HG03103 (cell line): ENCODE measurements at regions not wholly inside any gene's neighbourhood (a gene's known extent, or its start where the extent isn't known, plus 50 kb on each side); places are given as distances from the start of the nearest gene placed in this dataset.
"Not testable (repeated sequence)": the region's sequence is repeated elsewhere in the genome, so short reads cannot be mapped to it uniquely, and the experiment has no call there.

ENCODE experiments used
- ATAC-seq: cut with Tn5 transposase; IDR thresholded peaks from one replicate; pipeline ENCODE4 v1.9.1; 2021; ENCODE audit warnings: low read depth; ENCODE audit not compliant: unreplicated experiment

DNA sequence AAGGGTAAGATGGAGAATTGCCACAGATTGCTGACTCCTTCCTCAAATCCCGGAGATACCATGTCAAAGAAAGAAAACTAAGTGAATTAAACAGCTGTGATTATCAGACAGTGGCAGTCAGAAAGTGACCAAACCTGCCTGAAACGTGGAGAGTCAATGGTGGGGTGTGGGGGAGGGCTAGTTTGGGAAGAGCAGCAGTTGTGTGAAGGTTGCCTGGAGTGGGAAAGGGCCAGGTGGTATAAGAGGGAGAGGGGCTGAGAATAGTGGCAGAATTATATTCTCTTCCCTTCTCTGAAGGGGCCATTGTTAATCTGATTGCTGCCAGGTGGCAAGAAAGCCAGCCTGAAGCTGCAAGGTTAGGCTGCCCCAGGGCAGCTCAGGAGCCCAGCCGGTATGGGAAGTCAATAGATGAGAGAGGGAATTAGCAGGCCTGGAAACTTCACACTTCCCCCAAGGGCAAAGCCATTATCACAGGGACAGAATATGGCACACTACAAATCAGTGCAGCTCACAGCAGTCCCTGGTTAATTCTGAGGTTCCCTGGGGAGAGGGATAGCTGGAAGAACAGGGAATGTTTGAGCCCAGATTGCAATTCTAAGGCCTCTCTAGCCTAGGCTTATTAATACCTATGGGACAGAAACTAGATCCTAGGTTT is 83.9 kb upstream of the ITGB1 start:
- ATAC-seq = no peak

GRCh38 chr10:33040436-33040835 is 82.4 kb upstream of the ITGB1 start:
- no peak for ATAC-seq

DNA sequence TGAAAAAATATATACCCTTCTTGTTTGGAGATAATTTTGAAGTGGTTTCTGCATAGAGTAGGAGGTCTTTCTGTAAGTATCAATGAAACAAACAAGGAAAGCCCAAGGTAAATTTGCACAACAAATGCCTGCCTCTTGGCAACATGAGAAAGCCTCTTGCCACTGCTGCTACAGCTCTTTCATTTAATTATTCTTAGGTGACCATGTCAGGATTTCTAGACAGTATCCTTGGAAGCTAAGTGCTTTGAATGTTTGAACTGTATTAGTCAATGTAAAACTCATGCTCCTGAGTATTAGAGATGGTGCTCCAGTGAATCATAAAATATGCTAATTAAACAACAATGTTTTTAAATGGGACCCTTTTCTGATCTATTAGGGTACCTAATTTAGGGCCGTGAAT is 81.2 kb upstream of the ITGB1 start:
- no peak for ATAC-seq

DNA sequence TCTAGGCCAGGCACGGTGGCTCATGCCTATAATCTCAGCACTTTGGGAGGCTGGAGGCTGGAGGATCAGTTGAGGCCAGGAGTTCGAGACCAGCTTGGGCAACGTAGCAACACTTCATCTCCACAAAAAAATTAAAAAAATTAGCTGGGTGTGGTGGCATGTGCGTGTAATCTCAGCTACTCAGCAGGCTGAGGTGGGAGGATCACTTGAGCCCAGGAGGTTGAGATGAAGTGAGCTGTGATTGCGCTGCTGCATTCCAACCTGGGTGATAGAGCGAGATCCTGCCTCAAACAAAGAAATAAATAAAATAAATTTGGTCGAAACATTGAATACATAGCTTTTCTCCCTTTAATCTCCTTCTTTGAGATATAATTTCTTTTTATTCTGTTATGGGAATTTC is 80.6 kb upstream of the ITGB1 start:
- ATAC-seq = no peak

DNA sequence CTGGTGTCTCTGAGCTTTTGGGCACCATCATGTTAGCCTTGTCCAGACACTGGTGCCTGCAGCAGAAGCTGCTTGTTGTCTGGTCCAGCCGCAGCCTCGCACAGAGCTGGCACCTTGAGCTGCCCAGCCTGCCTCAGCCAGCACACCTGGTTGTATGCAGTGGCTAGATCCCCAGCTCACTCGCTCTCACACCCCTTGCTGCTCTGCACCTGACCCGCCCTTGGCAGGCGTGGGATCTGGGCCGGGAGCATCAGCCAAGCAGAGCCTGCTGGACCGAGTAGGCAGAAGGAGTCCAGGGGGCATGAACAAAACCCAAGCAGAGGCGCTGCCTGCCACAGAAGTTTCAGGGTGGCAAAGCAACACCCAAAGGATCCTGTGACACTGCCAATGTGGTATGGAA is 79.7 kb upstream of the ITGB1 start:
- no peak for ATAC-seq

DNA sequence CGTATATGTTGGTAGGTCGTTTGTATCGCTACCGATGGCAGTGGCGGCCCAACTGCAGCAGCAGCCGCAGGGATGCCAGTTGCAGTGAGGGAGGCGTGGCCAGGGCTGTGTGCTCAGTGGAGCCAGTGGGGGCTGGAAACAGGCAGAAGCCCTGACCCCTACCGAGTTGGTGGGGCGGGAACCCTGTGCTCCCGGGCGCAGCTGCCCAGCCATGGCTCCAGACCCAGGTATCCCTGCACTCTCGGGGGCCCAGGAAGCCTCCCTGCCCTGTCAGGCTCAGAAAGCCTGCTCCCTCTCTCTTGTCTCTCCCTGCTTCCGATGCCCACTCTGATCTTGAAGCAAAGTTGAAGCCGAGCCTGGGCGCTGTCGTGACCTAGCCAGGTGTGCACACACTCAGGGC is 78.6 kb upstream of the ITGB1 start:
- no peak for ATAC-seq

GRCh38 chr10:33035411-33035810 is 77.4 kb upstream of the ITGB1 start:
- ATAC-seq = no peak

GRCh38 chr10:33034931-33035330 is 76.9 kb upstream of the ITGB1 start:
- no peak for ATAC-seq

GRCh38 chr10:33032654-33033151 is 74.7 kb upstream of the ITGB1 start:
- no peak for ATAC-seq

DNA sequence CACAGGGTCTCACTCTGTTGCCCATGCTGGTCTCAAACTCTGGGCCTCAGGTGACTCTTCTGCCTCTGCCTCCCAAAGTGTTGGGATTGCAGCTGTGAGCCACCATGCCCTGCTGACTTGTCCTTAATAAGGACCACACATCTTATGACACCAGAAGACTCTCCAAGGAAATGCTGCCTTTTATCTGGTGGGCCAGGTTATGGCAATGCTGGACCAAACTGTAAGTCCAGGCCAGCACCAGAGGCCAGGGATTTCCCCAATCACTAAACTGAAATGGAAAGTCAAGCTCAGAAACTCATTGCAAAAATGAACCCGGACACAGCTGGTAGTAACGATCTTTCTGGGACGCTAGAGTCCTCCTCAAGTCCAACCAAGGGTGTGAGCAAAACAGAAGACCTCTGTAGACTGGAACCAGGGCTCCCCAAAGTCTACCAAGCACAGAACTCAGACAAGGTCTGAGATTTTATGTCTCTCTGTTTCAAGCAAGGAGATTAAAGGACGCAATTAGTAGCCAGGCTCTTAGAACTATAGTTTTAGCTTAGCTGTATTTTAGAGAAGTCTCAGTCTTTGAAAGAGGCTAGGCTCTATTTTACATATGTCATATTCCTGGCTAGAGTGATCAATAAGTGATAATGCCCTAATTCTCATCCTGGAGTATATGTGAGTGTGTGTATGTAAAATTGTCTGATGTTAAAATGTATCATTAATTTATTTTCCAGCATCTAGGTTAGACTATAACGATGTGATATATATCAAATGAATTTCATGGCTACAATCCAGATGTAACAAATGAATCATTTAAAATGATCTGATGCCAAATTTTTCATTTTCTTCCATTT is 74.0 kb upstream of the ITGB1 start:
- ATAC-seq = no peak

GRCh38 chr10:33031171-33031570 is 73.1 kb upstream of the ITGB1 start:
- ATAC-seq = no peak

DNA sequence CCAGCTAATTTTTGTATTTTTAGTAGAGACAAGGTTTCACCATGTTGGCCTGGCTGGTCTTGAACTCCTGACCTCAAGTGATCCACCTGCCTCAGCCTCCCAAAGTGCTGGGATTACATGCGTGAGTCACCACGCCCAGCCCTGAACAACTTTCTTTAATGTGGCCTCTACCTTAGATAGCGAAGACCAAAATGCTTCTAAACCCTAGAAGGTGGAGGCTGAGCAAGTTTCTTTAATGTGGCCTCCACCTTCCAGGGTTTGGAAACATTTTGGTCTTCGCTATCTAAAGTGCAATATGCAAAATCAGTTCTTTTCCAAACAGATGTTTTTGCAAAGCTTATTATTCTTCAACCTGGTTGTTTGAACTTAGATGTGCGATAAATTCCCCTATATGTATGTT is 70.5 kb upstream of the ITGB1 start:
- ATAC-seq = not testable (repeated sequence)

GRCh38 chr10:33027088-33027487 is 69.1 kb upstream of the ITGB1 start:
- ATAC-seq = no peak

DNA sequence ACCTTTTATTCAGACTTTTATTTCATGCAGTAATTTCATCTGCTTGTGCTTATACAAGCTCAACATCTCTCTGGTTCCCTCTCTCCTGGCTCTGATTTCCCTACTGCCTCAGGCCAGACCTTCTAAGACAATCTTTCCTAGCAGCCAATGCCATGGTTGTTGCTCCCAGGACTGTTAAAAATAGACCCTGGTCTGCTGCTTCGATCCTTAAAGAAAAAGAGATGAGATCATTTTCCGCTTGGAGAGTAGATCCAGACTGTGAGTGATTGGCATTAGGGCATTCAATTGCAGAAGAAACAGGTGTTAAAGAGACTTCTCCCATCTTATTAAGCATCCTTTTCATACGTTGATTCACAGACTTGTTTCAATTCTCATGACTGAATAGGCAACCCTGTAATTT is 68.4 kb upstream of the ITGB1 start:
- no peak for ATAC-seq

- no peak for ATAC-seq
Measured at GRCh38 chr10:33025910-33026309, 67.9 kb upstream of the ITGB1 start.

DNA sequence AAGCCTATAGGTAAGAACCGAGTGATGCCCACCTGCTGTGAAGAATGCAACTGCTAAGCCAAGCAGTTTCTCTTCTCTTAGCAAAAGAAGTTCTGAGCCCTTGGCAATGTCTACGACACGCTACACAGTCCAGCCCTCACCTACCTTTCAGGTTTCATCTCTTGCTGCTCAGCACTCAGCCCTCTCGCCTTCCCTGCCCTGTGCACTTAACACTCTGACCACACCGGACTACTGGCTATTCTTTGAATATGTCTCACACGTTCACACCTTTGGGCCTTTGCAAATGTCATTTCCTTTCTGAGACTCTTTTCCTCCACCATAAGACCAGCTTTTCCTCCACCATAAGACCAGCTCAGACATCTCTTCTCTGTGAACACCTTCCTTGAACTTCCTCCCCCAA is 67.0 kb upstream of the ITGB1 start:
- ATAC-seq = no peak

DNA sequence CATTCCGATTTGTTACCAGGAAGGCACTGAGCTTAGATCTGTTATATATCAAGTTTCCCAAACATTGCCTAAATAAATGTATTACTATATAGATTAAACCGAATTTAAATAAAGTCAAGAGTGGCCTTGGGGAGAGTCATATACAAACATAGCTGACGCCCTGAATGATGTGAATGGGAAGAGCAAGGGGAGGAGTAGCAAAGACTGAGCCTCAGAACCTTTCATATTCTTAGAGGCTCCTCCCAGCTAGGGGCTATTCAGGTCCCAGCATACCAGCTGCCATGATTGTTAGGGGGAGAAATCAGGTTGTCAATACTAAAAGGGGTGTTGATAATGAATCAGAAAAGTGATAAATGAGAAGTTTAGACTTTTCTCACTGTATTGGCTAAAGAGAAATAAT is 64.7 kb upstream of the ITGB1 start:
- ATAC-seq = no peak

DNA sequence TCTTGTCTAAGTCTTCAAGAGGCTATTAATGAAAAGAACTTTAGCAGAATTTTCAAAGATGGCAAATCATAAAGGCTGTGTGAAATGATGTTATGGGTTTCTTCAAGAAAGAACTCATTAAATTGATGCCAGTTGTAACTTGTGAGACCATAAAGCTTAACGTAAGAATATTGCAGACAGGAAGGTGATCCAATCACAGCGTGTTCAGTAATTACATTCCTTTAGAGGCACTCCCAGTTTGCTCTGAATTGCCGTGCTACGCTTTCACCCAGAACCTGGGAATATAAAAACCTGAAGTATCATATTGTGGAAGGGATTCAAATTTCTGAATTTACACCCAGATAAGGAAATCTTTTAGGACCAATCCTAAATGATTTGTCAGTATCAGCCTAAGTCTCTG is 64.1 kb upstream of the ITGB1 start:
- ATAC-seq = no peak

DNA sequence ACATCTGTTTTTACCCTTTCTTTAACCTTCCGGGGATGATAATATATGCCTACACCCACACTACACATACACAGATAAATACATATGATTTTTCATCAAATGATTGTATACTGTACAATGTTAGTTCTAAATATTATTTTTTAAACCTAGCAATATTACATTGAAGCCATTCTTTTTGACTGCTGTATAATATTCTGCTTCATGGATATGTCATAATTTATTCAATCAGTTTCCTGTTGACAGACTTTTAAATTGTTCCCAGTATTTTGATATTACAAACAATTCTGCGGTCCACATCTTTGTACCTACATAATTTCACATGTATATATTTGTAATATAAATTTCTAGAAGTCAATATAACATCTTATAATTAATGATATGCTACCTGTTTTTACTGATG is 59.0 kb upstream of the ITGB1 start:
- ATAC-seq = no peak

DNA sequence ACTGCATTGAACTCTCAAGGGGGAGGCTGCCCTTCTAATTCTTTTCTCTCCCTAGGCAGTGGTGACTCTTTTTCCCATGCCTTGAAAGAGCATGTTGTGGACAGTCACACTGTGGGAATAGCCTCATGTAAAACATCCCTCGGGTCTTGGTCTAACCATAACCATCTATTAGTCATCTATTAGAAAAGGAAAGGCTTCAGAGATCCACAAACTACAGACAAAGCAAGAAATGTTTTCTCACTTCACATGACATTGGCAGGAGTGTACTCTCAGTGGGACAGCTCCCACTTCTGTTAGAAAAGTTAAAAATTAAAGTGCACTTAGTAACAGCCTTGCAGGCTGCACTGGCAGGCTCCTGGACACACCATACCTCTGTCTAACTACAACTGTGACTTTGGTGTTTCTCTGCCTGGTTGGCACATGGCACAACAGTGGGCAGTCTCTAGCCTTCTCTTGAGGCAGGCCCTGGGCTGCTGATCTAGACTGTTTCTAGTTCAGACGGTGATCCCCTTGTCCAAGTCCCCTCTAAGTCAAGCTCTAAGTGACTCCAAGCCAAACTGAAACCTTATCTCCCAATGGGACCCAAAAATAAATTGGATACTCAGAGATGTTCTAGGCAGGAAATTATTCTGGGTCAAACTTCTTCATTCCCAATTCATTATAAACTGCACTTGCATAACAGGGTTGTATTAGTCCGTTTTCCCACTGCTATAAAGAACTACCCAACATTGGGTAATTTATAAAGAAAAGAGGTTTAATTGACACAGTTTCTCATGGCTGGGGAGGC is 57.9 kb upstream of the ITGB1 start:
- ATAC-seq = no peak

- ATAC-seq = not testable (repeated sequence)
Measured at GRCh38 chr10:33013331-33013730, 55.3 kb upstream of the ITGB1 start.
